RWPE1 (cell line): ENCODE measurements at regions not wholly inside any gene's neighbourhood (a gene's known extent, or its start where the extent isn't known, plus 50 kb on each side); places are given as distances from the start of the nearest gene placed in this dataset.
"Not testable (repeated sequence)": the region's sequence is repeated elsewhere in the genome, so short reads cannot be mapped to it uniquely, and the experiment has no call there.

Experiments used
- CTCF ChIA-PET: fragments of 350-600 bp; sonication (Branson Sonifier 250); formaldehyde crosslinking; extraction: SDS; loops from one replicate; lab custom pipeline; 2021; lab: Yijun Ruan, JAX
- POLR2A ChIA-PET: fragments of 400-600 bp; formaldehyde crosslinking; extraction: SDS; loops from one replicate; lab custom pipeline; 2020; ENCODE audit warnings: antibody characterized with exemption; ENCODE audit not compliant: low non-redundant PET; lab: Yijun Ruan, JAX
- DNase-seq: peaks from one replicate; pipeline ENCODE4 v3.0.0; 2012; ENCODE audit warnings: low spot score
- H3K27ac ChIP-seq: fragments of 450-650 bp; 2 replicates; pipeline ENCODE4 v1.5.1; 2017
- CTCF ChIP-seq: fragments of 450-650 bp; conservative IDR thresholded peaks from 2 replicates; pipeline ENCODE4 v1.5.1; 2017; ENCODE audit warnings: low read depth, mild to moderate bottlenecking

- POLR2A ChIA-PET, result no interaction called here
- CTCF ChIA-PET, result no interaction called here
- no peak for DNase-seq
- H3K27ac ChIP-seq, result no peak overlapping the region
- TF ChIP-seq CTCF, result no peak
These were observed 121.7 kb upstream of the ZBED5 start for GRCh38 chr11:10979529-10979928.

- ChIA-PET CTCF (no interaction called here), POLR2A (no interaction called here)
- no peak for DNase-seq
- TF ChIP-seq CTCF, result no peak
- no peak overlapping the region for H3K27ac ChIP-seq
These were observed 120.3 kb upstream of the ZBED5 start for GRCh38 chr11:10978198-10978597.

- no peak for DNase-seq
- H3K27ac ChIP-seq, result no peak overlapping the region
- TF ChIP-seq CTCF, result no peak
- CTCF ChIA-PET, result no interaction called here
- POLR2A ChIA-PET, result no interaction called here
These were observed 117.5 kb upstream of the ZBED5 start for GRCh38 chr11:10975287-10975721.

- DNase-seq, result no peak
- no peak for TF ChIP-seq CTCF
- no peak overlapping the region for H3K27ac ChIP-seq
- ChIA-PET POLR2A (no interaction called here), CTCF (no interaction called here)
These were observed 115.6 kb upstream of the ZBED5 start for GRCh38 chr11:10973416-10973815.

GRCh38 chr11:10970926-10971325, 113.1 kb upstream of the ZBED5 start:
- POLR2A ChIA-PET, result no interaction called here
- no peak for TF ChIP-seq CTCF
- CTCF ChIA-PET, result no interaction called here
- no peak overlapping the region for H3K27ac ChIP-seq
- DNase-seq, result no peak

GRCh38 chr11:10969387-10969786, 111.5 kb upstream of the ZBED5 start:
- POLR2A ChIA-PET, result no interaction called here
- CTCF ChIA-PET, result no interaction called here
- no peak for DNase-seq
- no peak for TF ChIP-seq CTCF
- H3K27ac ChIP-seq, result no peak overlapping the region

- CTCF ChIA-PET, POLR2A ChIA-PET, DNase-seq: not testable (repeated sequence)
These were observed 99.0 kb upstream of the ZBED5 start for GRCh38 chr11:10956884-10957283.

More at GRCh38 chr11:10956884-10957283, 99.0 kb upstream of the ZBED5 start:
- H3K27ac ChIP-seq, result not testable (repeated sequence)
